Right ventricle myocardium inferior (tissue), 1 donor: ENCODE measurements at regions not wholly inside any gene's neighbourhood (a gene's known extent, or its start where the extent isn't known, plus 50 kb on each side); places are given as distances from the start of the nearest gene placed in this dataset.
A peak's percentile ranks its signal among the peaks of the same experiment; 100 is the strongest.

Source experiments
- ATAC-seq: fragments of 200-7000 bp; cut with Tn5 transposase; one replicate; pipeline ENCODE4 v1.9.1; 2020; ENCODE audit warnings: mild to moderate bottlenecking, moderate library complexity
- DNase-seq: peaks from one replicate; pipeline ENCODE4 v3.0.0; 2021; ENCODE audit errors: missing footprints
- intact Hi-C: fragments of 100-400 bp; cut with DNase I; formaldehyde crosslinking; loops from one replicate; pipeline ENCODE4 v1.11.0; 2022
- donor health status: DM: no; HTN: yes; CAD: no; lungs with severe emphysema.

DNA sequence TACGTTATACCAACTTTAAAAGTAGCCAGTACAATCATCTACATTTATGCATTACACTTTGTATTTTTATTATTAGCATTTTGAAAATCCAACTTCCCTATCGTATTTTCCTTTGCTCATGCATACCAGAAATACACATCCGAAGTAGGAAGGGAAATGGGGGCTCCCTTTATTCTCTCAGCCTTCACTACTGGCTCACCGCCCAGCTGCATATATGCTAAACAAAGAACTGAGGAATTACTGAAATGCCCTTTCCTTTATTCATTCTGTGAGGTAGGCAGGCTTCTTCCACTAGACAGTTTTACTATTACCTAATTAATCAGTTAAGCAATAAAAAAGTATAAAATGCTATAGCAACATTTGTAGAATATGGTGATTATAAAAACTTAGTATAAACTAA lies 291.6 kb downstream of the KLF12 start:
- intact Hi-C loops = no loop called here
- DNase-seq = peak; percentile 40

DNA sequence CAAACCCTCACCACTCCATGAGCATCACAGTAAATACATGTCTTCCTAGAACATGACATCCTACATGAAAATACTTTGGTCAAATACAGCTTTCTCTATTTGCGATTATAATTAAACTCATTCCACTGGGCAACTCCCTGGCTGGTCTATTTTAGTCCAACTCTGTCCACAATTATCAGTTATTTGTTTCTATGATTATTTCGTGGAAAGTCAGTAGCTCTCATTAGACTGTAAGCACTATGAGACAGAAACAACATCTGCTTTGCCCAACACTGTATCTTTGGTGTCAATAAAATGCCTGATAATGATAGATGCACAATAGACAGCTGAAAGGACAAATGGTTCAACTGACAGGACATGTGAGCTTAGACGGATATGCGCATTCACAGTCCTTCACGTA lies 292.0 kb downstream of the KLF12 start:
- DNase-seq (no peak), ATAC-seq (no peak)
- intact Hi-C loops = no loop called here

More for the DNA sequence above, 291.6 kb downstream of the KLF12 start:
- no peak for ATAC-seq

DNA sequence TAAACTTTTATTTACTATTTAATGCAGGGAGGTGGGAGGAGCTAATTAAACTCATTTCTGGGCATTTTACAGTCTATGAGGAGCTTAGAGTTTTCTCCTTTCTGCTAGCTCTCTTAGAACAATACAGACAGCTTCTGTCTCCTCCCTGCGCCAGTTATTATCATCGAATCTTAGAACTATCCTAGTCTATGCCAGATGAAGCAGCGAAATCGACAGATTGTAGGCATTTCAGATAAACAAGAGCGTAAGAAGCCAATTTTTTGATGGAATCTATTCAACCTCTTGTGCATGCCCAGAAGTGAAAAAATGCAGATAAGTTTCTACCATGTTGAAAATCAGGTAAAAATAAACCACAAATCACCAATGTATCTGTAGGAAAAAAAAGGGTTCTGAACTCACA lies 297.1 kb downstream of the KLF12 start:
- intact Hi-C loops = loop anchor here (5.0 to 10.0 kb wide), 3 partner anchors 208 to 1388 kb away; partner anchors contain the start of gene KLF12
- no peak for DNase-seq

DNA sequence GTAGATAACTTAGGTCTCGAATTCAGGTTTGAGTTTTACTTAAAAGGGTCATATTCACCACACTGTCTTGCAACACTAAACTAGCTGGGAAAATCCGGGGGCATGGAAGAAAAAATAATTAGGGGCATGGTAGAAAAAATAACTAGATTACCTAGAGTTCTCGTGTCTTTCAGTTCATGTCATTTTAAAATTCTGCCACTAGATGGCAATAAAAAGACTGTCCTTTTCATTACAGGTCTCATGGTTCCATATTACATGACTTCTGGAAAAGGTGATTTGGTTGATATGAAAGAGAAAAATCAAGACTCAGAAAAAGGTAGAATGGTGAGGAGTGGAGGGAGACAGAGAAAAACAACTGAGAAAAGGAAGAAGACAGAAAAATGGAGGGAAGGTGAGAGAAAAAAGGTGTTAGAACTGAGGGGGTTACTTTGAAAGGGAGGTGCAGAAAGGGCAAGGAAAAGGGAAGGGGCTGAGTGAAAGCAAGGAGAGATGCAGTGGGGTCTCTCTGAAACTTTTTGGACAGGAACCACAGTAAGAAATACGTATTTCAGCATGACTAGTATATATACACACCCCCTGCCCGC lies 299.0 kb downstream of the KLF12 start:
- intact Hi-C loops = loop anchor here (1.0 to 10.0 kb wide), 4 partner anchors 210 to 1390 kb away; partner anchors contain the start of gene KLF12
- DNase-seq (no peak), ATAC-seq (no peak)

More for the DNA sequence above, 297.1 kb downstream of the KLF12 start:
- ATAC-seq = no peak

DNA sequence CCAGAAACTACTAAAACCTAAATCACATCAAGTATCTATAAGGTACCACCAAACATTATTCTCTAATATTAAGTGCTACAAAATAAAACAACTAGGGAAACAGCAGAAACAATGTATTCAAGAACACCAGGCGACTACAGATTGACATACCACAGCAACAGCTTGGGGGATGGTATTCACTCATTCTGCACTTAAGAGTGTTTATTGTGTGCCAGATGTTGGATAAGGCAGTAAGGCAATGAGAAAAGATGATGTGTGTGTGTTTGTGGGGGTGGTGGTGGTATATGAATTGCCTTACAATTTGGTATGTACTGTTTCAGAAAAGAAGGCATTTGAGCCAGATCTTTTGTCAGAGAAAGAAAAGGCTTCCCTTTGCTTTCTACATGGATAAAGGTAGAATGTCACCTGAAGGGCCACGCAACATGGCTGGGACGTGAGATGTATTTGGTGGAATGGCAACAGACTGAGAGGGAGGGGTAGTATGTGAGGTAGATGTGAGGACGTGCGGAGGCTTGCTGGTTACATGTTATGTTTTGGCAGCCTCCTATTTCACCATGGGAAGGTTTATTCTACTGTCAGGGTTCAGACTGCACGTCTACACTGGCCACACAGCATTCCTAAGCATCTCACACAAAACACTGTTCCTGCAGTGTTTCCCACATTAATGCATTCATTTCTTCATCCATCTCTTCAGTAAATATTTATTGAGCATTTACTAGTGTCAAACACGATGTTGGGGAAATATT lies 300.7 kb downstream of the KLF12 start:
- DNase-seq (no peak), ATAC-seq (no peak)
- intact Hi-C loops = loop anchor here (10.0 kb wide), 2 partner anchors 211 to 1391 kb away; no protein-coding TSS in a partner anchor

DNA sequence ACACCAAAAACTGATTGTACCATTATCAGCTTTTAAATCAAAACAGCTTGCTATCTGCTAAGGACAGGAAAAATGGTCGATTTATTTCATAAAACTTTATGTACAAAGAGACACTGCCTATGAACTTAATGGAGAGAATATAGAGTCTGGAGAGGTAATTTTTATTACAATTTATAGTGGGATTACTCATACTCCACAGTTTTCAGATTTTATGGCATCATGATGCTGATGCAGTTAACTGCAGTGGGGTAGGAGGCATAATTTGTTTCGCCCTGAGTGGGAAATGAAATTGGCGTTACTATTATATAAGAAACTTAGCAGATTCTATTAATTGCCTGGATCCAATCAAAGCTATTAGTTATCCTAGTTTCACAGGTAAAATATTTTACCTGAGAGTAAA lies 301.4 kb downstream of the KLF12 start:
- DNase-seq (no peak), ATAC-seq (no peak)
- intact Hi-C loops = loop anchor here (10.0 kb wide), 2 partner anchors 212 to 1392 kb away; no protein-coding TSS in a partner anchor

DNA sequence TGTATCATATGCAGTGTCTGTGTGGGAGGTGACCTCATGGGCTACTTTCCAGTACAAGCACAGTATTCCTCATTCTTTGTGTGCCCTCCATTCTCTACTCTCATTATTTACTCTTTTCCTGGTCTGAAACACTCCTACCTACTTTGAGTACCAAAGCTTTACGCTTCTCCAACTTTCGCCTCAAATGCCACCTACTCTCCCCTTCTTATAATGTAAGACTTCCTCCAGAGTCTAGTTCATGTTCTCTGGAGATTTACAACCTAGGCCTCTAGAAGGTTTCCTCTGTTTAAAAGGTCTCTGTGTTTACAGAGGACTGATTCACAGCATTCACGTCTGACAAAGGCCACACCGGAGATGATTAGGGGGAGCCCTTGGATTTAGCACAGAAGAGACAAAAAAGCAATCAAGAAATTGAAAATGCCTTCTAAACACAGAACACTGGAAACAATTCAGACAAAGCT lies 302.0 kb downstream of the KLF12 start:
- DNase-seq = no peak
- intact Hi-C loops = loop anchor here (10.0 kb wide), 2 partner anchors 213 to 1393 kb away; no protein-coding TSS in a partner anchor

DNA sequence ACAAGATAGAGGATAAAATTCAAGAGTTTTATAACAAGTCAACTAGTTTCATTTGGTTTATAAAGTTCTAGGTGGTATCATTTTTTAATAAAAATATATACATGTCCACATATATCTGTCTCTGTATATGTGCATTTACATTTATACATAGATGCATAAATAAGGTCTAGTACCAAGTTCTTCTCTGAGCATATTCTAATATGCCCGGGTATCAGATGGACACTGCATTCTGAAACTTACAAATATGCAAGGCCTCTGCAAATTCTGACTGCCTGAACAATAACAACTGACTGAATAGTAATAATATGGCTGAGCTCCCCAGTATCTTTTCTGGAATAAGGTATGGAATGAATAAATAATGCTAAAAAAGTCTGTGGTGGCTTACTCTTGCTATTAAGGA lies 304.8 kb downstream of the KLF12 start:
- no peak for DNase-seq
- intact Hi-C loops = no loop called here
- no peak for ATAC-seq

More for the DNA sequence above, 302.0 kb downstream of the KLF12 start:
- no peak for ATAC-seq

DNA sequence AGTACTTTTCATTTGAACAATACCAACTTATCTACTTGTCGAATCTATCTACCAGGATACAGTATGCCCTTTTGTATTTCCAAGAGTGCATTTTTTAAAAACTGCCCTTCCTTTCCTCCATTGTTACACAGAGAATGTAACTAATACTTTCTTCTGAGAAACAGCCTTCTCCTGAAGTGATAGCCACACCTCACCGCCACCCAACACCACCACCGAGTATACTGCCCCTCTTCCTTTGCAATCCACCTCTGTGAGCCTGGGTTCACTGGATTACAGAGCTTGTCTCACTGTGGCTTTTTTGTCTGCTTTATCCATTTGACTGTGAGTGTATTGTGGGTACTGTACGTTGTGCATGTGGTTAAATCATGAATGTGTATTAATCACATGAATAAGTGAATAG lies 305.4 kb downstream of the KLF12 start:
- DNase-seq = no peak
- intact Hi-C loops = no loop called here
- no peak for ATAC-seq

DNA sequence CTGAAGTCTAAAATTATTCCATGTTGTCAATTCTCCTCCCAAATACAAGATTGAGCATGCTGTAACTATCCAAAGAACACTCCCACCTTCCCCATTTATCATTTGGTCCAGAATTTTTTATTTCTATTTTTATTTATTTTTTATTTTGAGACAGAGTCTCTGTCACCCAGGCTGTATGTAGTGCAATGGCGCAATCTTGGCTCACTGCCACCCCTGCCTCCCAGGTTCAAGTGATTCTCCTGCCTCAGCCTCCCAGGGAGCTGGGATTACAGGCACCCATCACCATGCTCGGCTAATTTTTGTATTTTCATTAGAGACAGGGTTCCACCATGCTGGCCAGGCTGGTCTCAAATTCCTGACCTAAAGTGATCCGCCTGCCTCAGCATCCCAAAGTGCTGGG lies 306.8 kb downstream of the KLF12 start:
- intact Hi-C loops = no loop called here
- no peak for ATAC-seq
- DNase-seq = no peak

DNA sequence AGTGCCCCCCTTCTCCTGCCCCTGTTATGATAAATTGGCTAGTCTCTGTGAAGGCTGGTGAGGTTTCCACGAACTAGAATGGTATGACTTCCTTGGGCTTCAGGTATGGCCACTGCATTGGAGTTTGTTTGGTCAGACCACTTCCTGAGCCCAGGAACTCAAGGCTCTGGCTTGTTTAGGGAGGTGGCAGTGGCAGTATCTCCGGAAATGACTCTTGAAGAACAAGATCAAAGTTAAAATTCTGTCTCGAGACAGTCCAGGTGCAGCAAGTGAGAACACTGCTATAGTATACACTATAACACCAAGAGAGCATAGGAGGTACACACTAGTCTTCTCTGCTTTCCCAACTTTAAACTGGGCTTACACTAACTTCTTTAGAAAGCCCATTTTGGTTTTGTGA lies 309.1 kb downstream of the KLF12 start:
- ATAC-seq = no peak
- no peak for DNase-seq
- intact Hi-C loops = no loop called here

DNA sequence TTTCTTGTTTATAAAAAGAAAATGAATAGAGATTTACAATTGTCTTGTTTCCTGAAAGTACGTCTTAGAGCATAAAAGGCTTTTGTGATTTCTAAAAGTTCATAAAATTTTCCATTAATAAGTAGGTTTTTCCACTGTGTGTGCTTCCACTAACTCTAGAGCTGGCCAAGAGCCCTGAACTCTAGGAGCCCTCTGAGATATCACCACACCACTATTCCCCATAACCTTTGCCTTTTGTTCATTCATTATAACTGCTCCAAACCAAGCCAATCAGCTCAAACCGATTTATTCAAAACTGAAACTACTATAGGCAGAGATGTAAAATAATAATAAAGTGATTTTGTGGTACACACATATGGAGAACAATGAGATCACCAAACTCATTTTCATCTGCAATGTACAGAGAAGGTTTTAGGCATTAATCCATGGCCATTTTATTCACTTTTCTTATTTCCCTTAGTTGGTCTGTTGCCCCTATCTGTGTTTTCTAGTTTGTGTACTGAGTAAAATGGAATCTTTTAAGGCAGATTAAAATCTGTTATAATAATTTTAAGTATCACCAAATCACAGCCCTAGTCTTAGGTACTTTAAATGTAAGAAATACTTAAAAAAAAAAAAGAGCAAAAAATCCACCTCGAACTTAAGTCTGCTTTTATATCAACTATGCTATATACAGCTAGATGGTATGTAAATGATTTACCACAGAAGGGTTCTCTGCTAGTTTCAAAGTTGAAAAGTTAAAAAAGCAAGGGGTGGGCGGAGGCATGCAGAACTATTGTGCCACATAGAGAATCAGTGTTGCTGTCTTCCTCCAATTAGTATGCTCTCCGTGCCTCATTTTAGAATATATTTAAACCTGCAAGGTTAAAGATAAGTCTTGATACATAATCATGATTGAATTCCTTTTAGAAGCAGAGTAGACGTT lies 311.3 kb downstream of the KLF12 start:
- DNase-seq (no peak), ATAC-seq (no peak)
- intact Hi-C loops = no loop called here

DNA sequence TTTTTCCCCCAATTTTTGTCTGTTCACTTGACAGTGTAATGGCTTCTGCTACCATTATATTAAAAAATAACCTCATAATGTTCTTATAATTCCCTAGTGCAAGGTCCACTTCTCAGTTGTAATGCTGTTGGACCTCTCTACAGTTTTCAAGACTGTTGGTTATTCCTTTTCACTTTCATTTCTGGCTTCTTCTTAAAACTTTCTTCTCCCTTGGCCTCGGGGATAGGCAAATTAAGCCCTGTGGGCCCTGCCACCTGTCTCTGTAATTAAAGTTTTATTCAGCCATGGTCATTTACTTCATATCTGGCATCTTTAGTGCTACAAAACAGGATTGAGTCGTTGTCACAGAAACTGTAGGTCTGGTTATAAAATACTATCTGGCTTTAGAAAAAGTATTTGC lies 313.5 kb downstream of the KLF12 start:
- DNase-seq (no peak), ATAC-seq (no peak)
- intact Hi-C loops = no loop called here

DNA sequence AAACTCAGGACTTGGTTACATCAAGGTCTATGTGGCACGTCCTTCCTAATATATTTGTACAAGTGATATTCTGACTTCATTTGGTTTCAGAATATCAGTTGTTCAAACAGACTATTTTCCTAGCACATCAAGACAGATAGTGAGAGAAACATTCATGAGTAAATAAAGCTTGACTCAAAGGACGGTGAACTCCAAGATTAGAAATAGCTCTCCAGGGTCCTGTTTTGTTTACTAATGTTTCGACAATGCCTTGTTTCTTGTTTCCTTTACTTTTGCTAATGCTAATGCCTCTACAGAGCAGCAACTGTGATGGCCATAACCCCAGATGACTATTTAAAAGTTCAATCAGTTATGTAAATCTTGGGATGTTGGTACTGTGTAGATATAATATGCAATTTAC lies 313.9 kb downstream of the KLF12 start:
- no peak for ATAC-seq
- intact Hi-C loops = no loop called here
- no peak for DNase-seq

DNA sequence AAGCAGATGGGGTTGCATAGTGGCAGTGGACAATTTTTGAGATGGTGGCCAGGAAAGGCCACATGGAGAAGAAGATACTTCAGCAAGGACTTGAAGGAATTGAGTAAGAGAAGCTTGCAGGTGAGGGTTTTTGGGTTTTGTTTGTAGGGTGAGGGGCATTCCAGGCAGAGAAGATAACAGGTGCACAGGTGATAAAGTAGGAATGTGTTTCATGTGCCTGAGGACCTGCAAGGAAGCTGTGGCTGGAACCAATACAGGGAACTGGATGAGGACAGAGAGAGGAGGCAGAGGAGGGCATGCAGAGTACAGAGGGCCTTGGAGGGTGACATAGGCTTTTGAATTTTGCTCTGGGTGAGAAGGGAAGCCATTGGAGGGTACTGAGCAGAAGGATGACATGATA lies 314.5 kb downstream of the KLF12 start:
- intact Hi-C loops = no loop called here
- ATAC-seq = no peak
- no peak for DNase-seq

DNA sequence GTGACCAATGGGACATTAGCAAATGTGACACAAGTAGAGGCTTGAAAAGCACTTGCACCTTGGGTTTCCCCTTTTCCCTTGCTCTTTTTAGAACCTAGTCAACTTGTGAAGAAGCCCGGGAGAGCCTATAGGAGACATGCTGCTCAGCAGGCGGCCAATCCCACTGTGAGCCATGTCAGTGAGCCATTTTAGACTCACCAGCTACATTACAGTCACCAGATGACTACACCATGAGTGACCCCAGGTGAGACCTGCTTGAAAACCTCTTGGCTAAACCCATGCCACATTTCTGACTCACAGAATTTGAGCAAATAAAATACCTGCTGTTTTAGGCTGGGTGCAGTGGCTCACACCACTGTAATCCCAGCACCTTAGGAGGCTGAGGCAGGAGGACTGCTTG lies 317.5 kb downstream of the KLF12 start:
- intact Hi-C loops = no loop called here
- no peak for DNase-seq
- no peak for ATAC-seq

DNA sequence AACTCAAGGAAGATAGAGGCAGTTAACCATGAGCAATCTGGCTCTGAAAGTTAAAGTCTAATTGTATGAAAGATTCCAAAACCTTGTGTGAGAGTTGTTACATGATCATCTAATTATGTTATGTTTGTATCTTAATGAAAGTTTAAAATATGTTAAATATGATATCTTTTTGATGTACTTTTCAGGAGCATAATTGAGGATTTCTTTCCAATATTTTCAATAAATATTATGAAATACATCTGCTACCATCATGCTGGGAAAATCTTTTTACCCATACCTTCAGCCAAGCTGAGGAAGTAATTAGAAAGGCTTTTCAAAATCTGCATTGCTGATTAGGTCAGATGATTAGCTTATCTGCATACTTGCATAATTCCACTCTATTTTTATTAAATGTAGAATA lies 318.4 kb downstream of the KLF12 start:
- DNase-seq (no peak), ATAC-seq (no peak)
- intact Hi-C loops = no loop called here

DNA sequence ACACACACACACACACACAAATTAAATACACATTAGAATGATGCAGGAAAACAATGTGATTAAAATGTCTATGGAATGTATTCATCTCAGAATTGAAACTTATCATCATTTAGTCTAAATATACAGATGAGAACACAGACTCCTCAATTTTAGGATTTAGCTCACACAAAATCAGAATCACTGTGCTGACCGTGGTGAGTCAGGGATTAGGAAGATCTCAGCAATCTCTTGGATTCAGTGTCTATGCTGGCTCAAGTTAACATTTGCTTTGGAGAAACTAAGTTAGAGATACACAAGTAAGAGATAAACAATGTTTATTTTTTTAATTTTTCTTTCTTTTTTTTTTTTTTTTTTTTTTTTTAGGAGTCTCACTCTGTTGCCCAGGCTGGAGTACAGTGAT lies 323.6 kb downstream of the KLF12 start:
- ATAC-seq = no peak
- intact Hi-C loops = no loop called here
- no peak for DNase-seq

DNA sequence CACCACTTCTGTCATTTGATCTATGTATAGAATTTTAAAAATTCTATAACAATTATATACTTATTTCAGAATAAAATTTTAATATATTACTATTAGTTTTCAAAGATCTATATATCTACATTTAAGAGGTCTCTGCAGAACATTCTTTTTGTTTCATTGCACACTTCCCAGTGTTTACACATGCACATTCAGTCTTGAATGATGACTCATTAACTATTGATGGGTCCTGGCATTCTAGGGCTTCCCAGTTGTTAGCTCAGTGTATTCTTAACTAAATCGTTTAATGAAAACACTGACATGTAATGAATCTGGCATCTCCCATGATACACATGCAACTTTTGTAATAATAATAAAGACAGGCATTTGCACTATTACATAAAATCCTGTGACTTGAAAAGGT lies 324.6 kb downstream of the KLF12 start:
- intact Hi-C loops = no loop called here
- DNase-seq = no peak
- ATAC-seq = no peak
